NCI-H2171 (cell line): ENCODE measurements at regions not wholly inside any gene's neighbourhood (a gene's known extent, or its start where the extent isn't known, plus 50 kb on each side); places are given as distances from the start of the nearest gene placed in this dataset.
A peak's percentile ranks its signal among the peaks of the same experiment; 100 is the strongest.
"Not testable (repeated sequence)": the region's sequence is repeated elsewhere in the genome, so short reads cannot be mapped to it uniquely, and the experiment has no call there.

Experiments used
- DNase-seq: peaks from one replicate; lab custom pipeline; 2025; lab: John Stamatoyannopoulos, UW

GRCh38 chr1:213324859-213325258, 273.8 kb downstream of the RPS6KC1 start:
- no peak for DNase-seq

- DNase-seq, result no peak
These were observed 274.4 kb downstream of the RPS6KC1 start for GRCh38 chr1:213325482-213325881.

GRCh38 chr1:213326281-213327016, 275.4 kb downstream of the RPS6KC1 start:
- DNase-seq, result no peak

GRCh38 chr1:213327017-213327667, 276.1 kb downstream of the RPS6KC1 start:
- no peak for DNase-seq

GRCh38 chr1:213329406-213330008, 278.5 kb downstream of the RPS6KC1 start:
- DNase-seq, result no peak

- no peak for DNase-seq
These were observed 279.2 kb downstream of the RPS6KC1 start for GRCh38 chr1:213330281-213330680.

- DNase-seq, result no peak
These were observed 280.7 kb downstream of the RPS6KC1 start for GRCh38 chr1:213331631-213332175.

GRCh38 chr1:213332491-213332890, 281.4 kb downstream of the RPS6KC1 start:
- DNase-seq, result no peak

GRCh38 chr1:213333121-213333520, 282.1 kb downstream of the RPS6KC1 start:
- DNase-seq, result no peak

- peak; percentile 1 for DNase-seq
These were observed 284.0 kb downstream of the RPS6KC1 start for GRCh38 chr1:213335084-213335483.

GRCh38 chr1:213337025-213337678, 286.1 kb downstream of the RPS6KC1 start:
- DNase-seq, result no peak

- DNase-seq, result no peak
These were observed 289.6 kb downstream of the RPS6KC1 start for GRCh38 chr1:213340593-213340992.

GRCh38 chr1:213345621-213346020, 294.6 kb downstream of the RPS6KC1 start:
- no peak for DNase-seq

- no peak for DNase-seq
These were observed 306.4 kb downstream of the RPS6KC1 start for GRCh38 chr1:213357403-213357802.

GRCh38 chr1:213358368-213358767, 307.3 kb downstream of the RPS6KC1 start:
- DNase-seq, result not testable (repeated sequence)

GRCh38 chr1:213362598-213362997, 311.6 kb downstream of the RPS6KC1 start:
- DNase-seq, result no peak

- DNase-seq, result no peak
These were observed 315.2 kb downstream of the RPS6KC1 start for GRCh38 chr1:213366141-213366831.

GRCh38 chr1:213369465-213369864, 318.4 kb downstream of the RPS6KC1 start:
- DNase-seq, result no peak

GRCh38 chr1:213370523-213370922, 319.5 kb downstream of the RPS6KC1 start:
- no peak for DNase-seq

GRCh38 chr1:213371525-213371846, 320.4 kb downstream of the RPS6KC1 start:
- no peak for DNase-seq

GRCh38 chr1:213371847-213372619, 321.0 kb downstream of the RPS6KC1 start:
- no peak for DNase-seq
